LNCaP clone FGC (cell line): ENCODE measurements at regions not wholly inside any gene's neighbourhood (a gene's known extent, or its start where the extent isn't known, plus 50 kb on each side); places are given as distances from the start of the nearest gene placed in this dataset.

ENCODE experiments used
- DNase-seq: peaks from one replicate; pipeline ENCODE4 v3.0.0-alpha.2; 2011; ENCODE audit warnings: low read depth
- H3K4me3 ChIP-seq: 2 replicates; pipeline ENCODE4 v1.5.1; 2011; ENCODE audit warnings: mild to moderate bottlenecking, low read depth, low read length, control low read depth
- TF ChIP-seq, protein P1 (sequence below): IDR thresholded peaks from 2 replicates; pipeline ENCODE4 v1.5.1; 2012; ENCODE audit warnings: mild to moderate bottlenecking; ENCODE audit not compliant: control insufficient read depth, insufficient read depth; ENCODE audit errors: extremely low read depth

DNA sequence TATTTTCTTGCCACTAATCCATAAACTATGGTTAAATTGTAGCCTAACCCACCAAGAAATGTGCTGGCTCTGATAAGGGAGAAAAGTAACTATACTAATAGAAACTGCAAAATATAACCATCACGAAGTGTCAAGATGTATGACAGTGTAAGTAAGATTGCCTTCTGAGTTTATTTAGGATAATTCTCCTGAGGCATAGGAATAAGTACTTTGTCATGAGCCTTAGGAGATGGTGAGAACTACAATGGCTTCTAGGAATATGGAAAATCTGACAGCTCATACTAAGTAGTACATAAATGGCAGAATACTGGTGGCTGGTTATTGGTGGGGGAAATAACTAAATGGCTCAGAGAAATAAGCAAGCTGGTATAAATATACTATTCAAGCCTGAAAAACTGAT lies 543.9 kb downstream of the PRR16 start:
- TF ChIP-seq, protein P1, sequence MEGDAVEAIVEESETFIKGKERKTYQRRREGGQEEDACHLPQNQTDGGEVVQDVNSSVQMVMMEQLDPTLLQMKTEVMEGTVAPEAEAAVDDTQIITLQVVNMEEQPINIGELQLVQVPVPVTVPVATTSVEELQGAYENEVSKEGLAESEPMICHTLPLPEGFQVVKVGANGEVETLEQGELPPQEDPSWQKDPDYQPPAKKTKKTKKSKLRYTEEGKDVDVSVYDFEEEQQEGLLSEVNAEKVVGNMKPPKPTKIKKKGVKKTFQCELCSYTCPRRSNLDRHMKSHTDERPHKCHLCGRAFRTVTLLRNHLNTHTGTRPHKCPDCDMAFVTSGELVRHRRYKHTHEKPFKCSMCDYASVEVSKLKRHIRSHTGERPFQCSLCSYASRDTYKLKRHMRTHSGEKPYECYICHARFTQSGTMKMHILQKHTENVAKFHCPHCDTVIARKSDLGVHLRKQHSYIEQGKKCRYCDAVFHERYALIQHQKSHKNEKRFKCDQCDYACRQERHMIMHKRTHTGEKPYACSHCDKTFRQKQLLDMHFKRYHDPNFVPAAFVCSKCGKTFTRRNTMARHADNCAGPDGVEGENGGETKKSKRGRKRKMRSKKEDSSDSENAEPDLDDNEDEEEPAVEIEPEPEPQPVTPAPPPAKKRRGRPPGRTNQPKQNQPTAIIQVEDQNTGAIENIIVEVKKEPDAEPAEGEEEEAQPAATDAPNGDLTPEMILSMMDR: no peak
- DNase-seq: no peak
- H3K4me3 ChIP-seq: no peak overlapping the region

DNA sequence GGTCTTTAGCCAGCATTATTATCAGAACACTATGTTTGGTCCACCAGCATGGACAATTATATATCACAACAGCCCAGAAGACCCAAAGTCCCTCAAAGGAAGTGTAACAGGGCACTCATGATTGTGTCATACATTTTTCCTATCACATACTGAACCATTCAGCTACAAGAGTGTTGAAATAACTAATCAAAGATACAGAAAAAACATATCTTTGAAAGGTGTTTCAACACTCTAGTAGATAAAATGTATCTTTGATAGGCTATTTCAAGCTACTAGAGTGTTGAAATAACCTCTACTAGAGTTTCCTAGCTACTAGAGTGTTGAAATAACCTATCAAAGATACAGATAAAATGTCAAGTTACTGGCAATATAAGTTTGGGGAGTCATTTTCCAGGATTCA lies 545.0 kb downstream of the PRR16 start:
- TF ChIP-seq, protein P1: no peak
- no peak for DNase-seq
- H3K4me3 ChIP-seq: no peak overlapping the region

DNA sequence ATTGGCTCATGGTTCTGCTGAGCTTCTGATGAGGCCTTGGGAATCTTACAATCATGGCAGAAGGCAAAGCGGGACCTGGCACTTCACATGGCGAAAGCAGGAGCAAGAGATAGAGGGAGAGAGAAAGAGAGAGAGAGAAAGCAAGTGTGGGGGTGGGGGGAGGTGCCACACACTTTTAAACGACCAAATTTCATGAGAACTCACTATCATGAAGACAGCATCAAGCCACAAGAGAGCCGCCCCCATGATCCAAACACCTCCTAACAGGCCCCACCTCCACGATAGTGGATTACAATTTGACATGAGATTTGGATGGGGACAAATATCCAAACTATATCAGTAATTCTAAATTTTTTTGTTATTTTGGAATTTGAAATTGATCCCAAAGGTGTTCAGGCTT lies 553.9 kb downstream of the PRR16 start:
- DNase-seq: no peak
- TF ChIP-seq, protein P1: peak; percentile 3; the same call in 1 of the 2 replicates
- H3K4me3 ChIP-seq: no peak overlapping the region

DNA sequence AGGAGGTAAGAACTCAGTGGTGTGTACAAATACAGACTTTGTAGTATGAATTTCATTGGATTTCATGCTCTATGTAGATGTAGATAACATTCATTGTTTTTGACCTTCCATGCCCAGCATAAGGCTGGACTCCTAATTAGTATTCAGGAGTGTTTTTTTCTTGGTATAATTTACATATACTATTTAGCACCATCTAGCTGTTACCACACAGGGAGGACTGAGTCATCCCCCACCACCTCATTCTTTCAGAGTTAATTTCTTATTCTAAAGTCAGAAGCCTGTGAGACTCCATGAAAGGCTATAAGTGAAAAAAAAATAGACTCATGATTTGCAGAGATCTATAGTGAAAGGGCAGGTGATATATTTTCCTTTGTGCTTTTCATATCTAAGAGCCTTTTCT lies 555.0 kb downstream of the PRR16 start:
- no peak overlapping the region for H3K4me3 ChIP-seq
- no peak for DNase-seq
- TF ChIP-seq, protein P1: no peak

DNA sequence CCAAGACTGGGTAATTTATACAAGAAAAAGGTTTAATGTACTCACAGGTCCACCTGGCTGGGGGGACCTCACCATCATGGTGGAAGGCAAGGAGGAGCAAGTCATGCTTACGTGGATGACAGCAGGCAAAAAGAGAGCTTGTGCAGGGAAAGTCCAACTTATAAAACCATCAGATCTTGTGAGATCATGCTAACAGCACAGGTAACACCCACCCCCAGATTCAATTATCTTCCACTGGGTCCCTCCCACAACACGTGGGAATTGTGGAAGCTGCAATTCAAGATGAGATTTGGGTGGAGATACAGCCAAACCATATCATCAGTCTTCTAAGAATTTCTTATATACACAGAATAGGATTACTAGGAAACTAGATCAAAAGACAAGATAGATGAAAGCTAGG lies 555.6 kb downstream of the PRR16 start:
- no peak for DNase-seq
- no peak overlapping the region for H3K4me3 ChIP-seq
- TF ChIP-seq, protein P1: no peak

DNA sequence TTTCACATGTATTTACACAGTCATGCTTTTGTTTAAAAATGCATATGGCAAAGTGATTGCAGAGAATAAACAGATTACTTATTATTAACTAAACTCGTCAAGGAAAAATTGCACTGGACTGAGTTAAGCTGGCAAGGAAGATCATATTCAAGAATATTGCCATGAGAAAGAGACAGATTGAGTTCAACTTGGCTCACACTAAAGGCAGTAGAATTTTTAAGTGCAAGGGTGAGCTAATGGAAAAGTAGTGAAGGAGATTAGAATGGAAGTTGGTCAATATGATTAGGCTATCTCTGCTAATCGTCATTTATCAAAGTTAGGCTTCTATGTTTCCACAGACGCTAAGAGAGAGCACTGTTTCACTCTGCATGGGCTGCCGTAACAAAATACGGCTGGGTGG lies 557.6 kb downstream of the PRR16 start:
- DNase-seq: no peak
- TF ChIP-seq, protein P1: no peak
- no peak overlapping the region for H3K4me3 ChIP-seq
